CD14-positive monocyte (primary cell): ENCODE measurements at regions not wholly inside any gene's neighbourhood (a gene's known extent, or its start where the extent isn't known, plus 50 kb on each side); places are given as distances from the start of the nearest gene placed in this dataset.

Experiments used
- DNase-seq, 3 donors: peaks; one replicate each; pipeline ENCODE4 v3.0.0-alpha.2; 2011 to 2022
- H2AFZ ChIP-seq: 2 replicates; pipeline ENCODE4 v1.6.0; 2012; ENCODE audit warnings: mild to moderate bottlenecking, low read depth, low read length, inconsistent platforms; ENCODE audit not compliant: insufficient read depth, poor library complexity, severe bottlenecking
- H3K27ac ChIP-seq, 2 donors: 1 replicate in 1 of 2; 2 replicates in 1 of 2; pipeline ENCODE4 v1.5.1; 2012 to 2013; ENCODE audit warnings: low read length in 2 of 2, control low read depth in 1 of 2, inconsistent platforms in 1 of 2, low read depth in 1 of 2, mild to moderate bottlenecking in 1 of 2
- H3K27me3 ChIP-seq, 2 donors: one replicate each; pipeline versions ENCODE4 v1.6.0 to v1.6.1; 2011 to 2013; ENCODE audit warnings: low read length in 2 of 2; ENCODE audit not compliant: control insufficient read depth in 2 of 2, insufficient read depth in 2 of 2
- H3K36me3 ChIP-seq, 2 donors: replicated peaks in 1 of 2; 1 replicate in 1 of 2; 2 replicates in 1 of 2; pipeline versions ENCODE4 v1.5.1 to v1.6.1; 2012 to 2013; ENCODE audit warnings: low read length in 2 of 2, control low read depth in 1 of 2, inconsistent platforms in 1 of 2, mild to moderate bottlenecking in 1 of 2; ENCODE audit not compliant: insufficient read depth in 2 of 2, control insufficient read depth in 1 of 2
- H3K4me1 ChIP-seq, 2 donors: 1 replicate in 1 of 2; 2 replicates in 1 of 2; pipeline versions ENCODE4 v1.5.1 to v1.6.1; 2012 to 2013; ENCODE audit warnings: low read length in 2 of 2, control low read depth in 1 of 2, inconsistent platforms in 1 of 2, mild to moderate bottlenecking in 1 of 2, moderate library complexity in 1 of 2; ENCODE audit not compliant: insufficient read depth in 2 of 2, control insufficient read depth in 1 of 2
- H3K4me2 ChIP-seq: replicated peaks from 2 replicates; pipeline ENCODE3; 2012; ENCODE audit warnings: low read length, moderate library complexity, mild to moderate bottlenecking; ENCODE audit not compliant: poor library complexity, severe bottlenecking; ENCODE audit errors: extremely low read depth
- H3K4me3 ChIP-seq, 3 experiments: fragments of 200-600 bp in 1 of 3; sonication (generic) in 1 of 3; replicated peaks in 1 of 3; 1 replicate in 2 of 3; 2 replicates in 1 of 3; pipeline ENCODE4 v1.5.1; 2011 to 2013; ENCODE audit warnings: low read length in 3 of 3, mild to moderate bottlenecking in 3 of 3, control low read depth in 2 of 3, low read depth in 2 of 3, inconsistent platforms in 1 of 3, moderate library complexity in 1 of 3
- H3K79me2 ChIP-seq: 2 replicates; pipeline ENCODE4 v1.6.0; 2012; ENCODE audit warnings: mild to moderate bottlenecking, control low read depth, inconsistent platforms, low read length, moderate library complexity; ENCODE audit not compliant: insufficient read depth
- H3K9ac ChIP-seq: 2 replicates; pipeline ENCODE4 v1.6.0; 2017; ENCODE audit warnings: low read length, mild to moderate bottlenecking; ENCODE audit not compliant: insufficient read depth, poor library complexity, severe bottlenecking
- H3K9me3 ChIP-seq, 2 donors: replicated peaks in 1 of 2; 1 replicate in 1 of 2; 2 replicates in 1 of 2; pipeline versions ENCODE4 v1.5.1 to v1.6.1; 2012 to 2013; ENCODE audit warnings: low read length in 2 of 2, control low read depth in 1 of 2; ENCODE audit not compliant: control insufficient read depth in 1 of 2, insufficient read depth in 1 of 2
- H4K20me1 ChIP-seq: 2 replicates; pipeline ENCODE4 v1.6.0; 2012; ENCODE audit warnings: mild to moderate bottlenecking, low read length, control low read depth, moderate library complexity; ENCODE audit not compliant: insufficient read depth
- H3K27ac Mint-ChIP-seq, 7 donors: one replicate each; pipeline ENCODE4 v1.8.0; 2020; ENCODE audit warnings: mild to moderate bottlenecking in 7 of 7, mixed read lengths in 7 of 7, moderate library complexity in 6 of 7, inconsistent platforms in 2 of 7
- H3K27me3 Mint-ChIP-seq, 3 donors: one replicate each; pipeline ENCODE4 v1.8.0; 2021 to 2022; ENCODE audit warnings: low read depth in 3 of 3, mild to moderate bottlenecking in 3 of 3, mixed read lengths in 3 of 3, moderate library complexity in 3 of 3, inconsistent platforms in 1 of 3
- H3K36me3 Mint-ChIP-seq, 2 donors: one replicate each; pipeline ENCODE4 v1.8.0; 2020; ENCODE audit warnings: mixed read lengths in 2 of 2, inconsistent platforms in 1 of 2, mild to moderate bottlenecking in 1 of 2
- H3K4me1 Mint-ChIP-seq: one replicate; pipeline ENCODE4 v1.8.0; 2020; ENCODE audit warnings: mild to moderate bottlenecking, mixed read lengths
- H3K4me3 Mint-ChIP-seq, 2 donors: one replicate each; pipeline ENCODE4 v1.8.0; 2020; ENCODE audit warnings: mild to moderate bottlenecking in 2 of 2, mixed read lengths in 2 of 2, moderate library complexity in 1 of 2
- H3K9me3 Mint-ChIP-seq, 7 donors: one replicate each; pipeline ENCODE4 v1.8.0; 2020 to 2022; ENCODE audit warnings: mixed read lengths in 7 of 7, mild to moderate bottlenecking in 6 of 7, moderate library complexity in 6 of 7, inconsistent platforms in 2 of 7
- CTCF ChIP-seq: fragments of 200-600 bp; IDR thresholded peaks from one replicate; pipeline ENCODE4 v1.8.0; 2022; ENCODE audit warnings: antibody characterized with exemption, mild to moderate bottlenecking
- WGBS: methylation state at CpG from one replicate; pipeline ENCODE4 v1.1.5; 2013; ENCODE audit warnings: missing lambda C conversion rate; ENCODE audit not compliant: insufficient coverage; 5-methylcytosine and 5-hydroxymethylcytosine counted together
- intact Hi-C, 2 donors: fragments of 100-400 bp; cut with micrococcal nuclease; formaldehyde crosslinking; loops; one replicate each; pipeline versions ENCODE4 v1.15.0 to v1.15.1; 2023

- H3K4me3 Mint-ChIP-seq = peak overlapping the region in 1 of 2 donors; percentile 6
- no peaks in the 10 kb centered on the region for H4K20me1 ChIP-seq
- no peak overlapping the region for H3K4me2 ChIP-seq
- peaks cover 0 to 2% (median 0%) of the 10 kb centered on the region in 3 donors for H3K27me3 Mint-ChIP-seq
- 100% methylated on average over 1 of the region's 3 CpGs for WGBS
- H3K4me1 Mint-ChIP-seq = no peaks in the 10 kb centered on the region
- TF ChIP-seq CTCF = no peak
- H3K9me3 ChIP-seq = no peaks in the 10 kb centered on the region
- intact Hi-C loops = no loop called here
- H3K79me2 ChIP-seq = no peaks in the 10 kb centered on the region
- no peaks in the 10 kb centered on the region for H3K36me3 Mint-ChIP-seq
- no peak overlapping the region for H3K4me3 ChIP-seq
- H3K27me3 ChIP-seq = no peaks in the 10 kb centered on the region
- peaks cover 0 to 5% (median 0%) of the 10 kb centered on the region in 7 donors for H3K9me3 Mint-ChIP-seq
- H3K27ac Mint-ChIP-seq = peak overlapping the region in 1 of 7 donors; percentile 22
- no peaks in the 10 kb centered on the region for H3K36me3 ChIP-seq
- no peak for DNase-seq
- H3K4me1 ChIP-seq = no peaks in the 10 kb centered on the region
- H3K27ac ChIP-seq = no peak overlapping the region
- H2AFZ ChIP-seq = peak overlapping the region; percentile 35
- no peak overlapping the region for H3K9ac ChIP-seq
Measured at GRCh38 chr13:21233086-21233485, 56.6 kb downstream of the MRPL57 start.

GRCh38 chr13:21234526-21234925 is 58.1 kb downstream of the MRPL57 start:
- Mint-ChIP-seq H3K4me3 (no peak overlapping the region), H3K9me3 (peaks cover 0 to 4% (median 0%) of the 10 kb centered on the region in 7 donors), H3K27ac (no peak overlapping the region), H3K36me3 (no peaks in the 10 kb centered on the region), H3K4me1 (no peaks in the 10 kb centered on the region), H3K27me3 (peaks cover 0 to 2% (median 0%) of the 10 kb centered on the region in 3 donors)
- H3K4me1 ChIP-seq = no peaks in the 10 kb centered on the region
- H2AFZ ChIP-seq = no peak overlapping the region
- H3K9me3 ChIP-seq = no peaks in the 10 kb centered on the region
- intact Hi-C loops = no loop called here
- no peaks in the 10 kb centered on the region for H4K20me1 ChIP-seq
- no peak for DNase-seq
- no peak overlapping the region for H3K27ac ChIP-seq
- no peaks in the 10 kb centered on the region for H3K27me3 ChIP-seq
- no peaks in the 10 kb centered on the region for H3K36me3 ChIP-seq
- TF ChIP-seq CTCF = no peak
- 94% methylated on average over 6 of the region's 8 CpGs for WGBS
- no peaks in the 10 kb centered on the region for H3K79me2 ChIP-seq
- no peak overlapping the region for H3K4me3 ChIP-seq
- H3K9ac ChIP-seq = no peak overlapping the region
- H3K4me2 ChIP-seq = no peak overlapping the region
